ENCODE measurements at regions not wholly inside any gene's neighbourhood (a gene's known extent, or its start where the extent isn't known, plus 50 kb on each side); places are given as distances from the start of the nearest gene placed in this dataset.

- no peak overlapping the region for H3K4me2 ChIP-seq (ENCODE audit: low read depth, low read length)
- no peaks in the 10 kb centered on the region for H3K27me3 ChIP-seq (ENCODE audit: control insufficient read depth in 1 of 2, insufficient read depth in 2 of 2, low read length in 2 of 2)
- H3K36me3 ChIP-seq (replicated peaks in 1 of 2; ENCODE audit: control insufficient read depth in 1 of 2, insufficient read depth in 2 of 2, low read length in 2 of 2) = no peaks in the 10 kb centered on the region
- WGBS (ENCODE audit: low lambda C conversion rate) = 13% methylated on average over 8 of the region's 8 CpGs
- in situ Hi-C loops (cut with HindIII; ENCODE audit: extremely low pct_ligation_motif_present, low pct_unique_long_range_greater_than_20kb) = no loop called here
- BruUV-seq (replicated peaks) = no TSS peak
- H3K27ac ChIP-seq (ENCODE audit: extremely low read length, insufficient read depth, low read length) = no peak overlapping the region
- intact Hi-C loops (cut with micrococcal nuclease; ENCODE audit: unreplicated experiment) = no loop called here
- H3K9me3 ChIP-seq (ENCODE audit: low read length) = no peaks in the 10 kb centered on the region
- FAIRE-seq (no peak), DNase-seq (ENCODE audit: low spot score) (no peak), ATAC-seq (no peak)
- no peaks in the 10 kb centered on the region for H4K20me1 ChIP-seq (ENCODE audit: insufficient read depth, low read length)
- no peak overlapping the region for H2AFZ ChIP-seq (ENCODE audit: low read length)
- 0 out of 2 replicates have a peak, but pooled peaks cover 6% of the 10 kb centered on the region for H3K4me1 ChIP-seq (ENCODE audit: insufficient read depth, low read length)
- CTCF ChIA-PET (ENCODE audit: low intra/inter-chr PET ratio, low total read pairs) = no interaction called here
- H3K79me2 ChIP-seq (ENCODE audit: insufficient read depth, low read length) = no peaks in the 10 kb centered on the region
- POLR2A ChIA-PET = no interaction called here
- H3K4me3 ChIP-seq (replicated peaks in 1 of 3; ENCODE audit: insufficient read depth in 1 of 3, low read depth in 2 of 3, low read length in 3 of 3) = no peak overlapping the region
- no peak overlapping the region for H3K9ac ChIP-seq (ENCODE audit: insufficient read depth, low read depth, low read length)
- TF ChIP-seq PBX3 (CRISPR knock-in tag; IDR thresholded peaks at IDR 0.05; ENCODE audit: borderline replicate concordance) (no peak), XBP1 (CRISPR knock-in tag; IDR thresholded peaks at IDR 0.05) (no peak), PRDM4 (CRISPR knock-in tag; IDR thresholded peaks at IDR 0.05; ENCODE audit: borderline replicate concordance) (no peak), ZNF20 (CRISPR knock-in tag; IDR thresholded peaks at IDR 0.05) (no peak), SMYD3 (CRISPR knock-in tag; IDR thresholded peaks at IDR 0.05) (no peak), TFAP4 (IDR thresholded peaks at IDR 0.05; ENCODE audit: borderline replicate concordance, low read depth) (no peak), AFF4 (CRISPR knock-in tag; IDR thresholded peaks at IDR 0.05) (no peak), ZNF83 (CRISPR knock-in tag; IDR thresholded peaks at IDR 0.05; ENCODE audit: borderline replicate concordance) (no peak), ZNF550 (CRISPR knock-in tag; IDR thresholded peaks at IDR 0.05; ENCODE audit: borderline replicate concordance) (no peak), ZBTB33 (CRISPR knock-in tag; IDR thresholded peaks at IDR 0.05) (no peak), RCOR2 (CRISPR knock-in tag; IDR thresholded peaks at IDR 0.05) (no peak), SIX1 (CRISPR knock-in tag; IDR thresholded peaks at IDR 0.05; ENCODE audit: borderline replicate concordance) (no peak), SP5 (CRISPR knock-in tag; IDR thresholded peaks at IDR 0.05; ENCODE audit: borderline replicate concordance, low read depth) (no peak), GTF3A (CRISPR knock-in tag; conservative IDR thresholded peaks at IDR 0.05) (no peak)
Observed at GRCh38 chr1:14242870-14243269, 355.6 kb upstream of the KAZN start.
